HG02943 (cell line): ENCODE measurements at regions not wholly inside any gene's neighbourhood (a gene's known extent, or its start where the extent isn't known, plus 50 kb on each side); places are given as distances from the start of the nearest gene placed in this dataset.
"Not testable (repeated sequence)": the region's sequence is repeated elsewhere in the genome, so short reads cannot be mapped to it uniquely, and the experiment has no call there.

Experiments used
- ATAC-seq: cut with Tn5 transposase; IDR thresholded peaks from one replicate; pipeline ENCODE4 v1.9.1; 2021; ENCODE audit warnings: mild to moderate bottlenecking, low read depth, moderate library complexity; ENCODE audit not compliant: unreplicated experiment

- no peak for ATAC-seq
Observed at GRCh38 chr13:83167203-83167602, 715.1 kb downstream of the SLITRK1 start.

- no peak for ATAC-seq
Observed at GRCh38 chr13:83166550-83166949, 715.7 kb downstream of the SLITRK1 start.

DNA sequence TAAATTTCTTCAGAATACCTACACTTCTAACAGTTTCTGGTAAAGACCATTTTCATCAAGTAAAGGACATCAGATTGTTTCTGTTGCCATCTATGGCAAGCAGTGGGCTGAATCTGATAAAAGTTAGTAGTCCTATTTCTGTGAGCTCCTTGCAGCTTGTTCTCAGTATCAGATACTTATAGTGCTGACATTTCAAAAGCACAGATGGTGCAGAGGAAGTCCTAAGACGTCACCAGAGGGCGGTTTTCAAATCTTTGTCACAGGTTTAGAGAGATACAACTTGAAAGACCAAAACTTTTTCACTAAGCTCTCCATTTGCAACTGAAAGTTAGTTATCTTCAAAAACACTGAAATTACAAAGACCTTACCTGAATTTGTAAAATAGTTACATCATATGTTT is 719.8 kb downstream of the SLITRK1 start:
- ATAC-seq = no peak

GRCh38 chr13:83153848-83154247 is 728.4 kb downstream of the SLITRK1 start:
- ATAC-seq = no peak

DNA sequence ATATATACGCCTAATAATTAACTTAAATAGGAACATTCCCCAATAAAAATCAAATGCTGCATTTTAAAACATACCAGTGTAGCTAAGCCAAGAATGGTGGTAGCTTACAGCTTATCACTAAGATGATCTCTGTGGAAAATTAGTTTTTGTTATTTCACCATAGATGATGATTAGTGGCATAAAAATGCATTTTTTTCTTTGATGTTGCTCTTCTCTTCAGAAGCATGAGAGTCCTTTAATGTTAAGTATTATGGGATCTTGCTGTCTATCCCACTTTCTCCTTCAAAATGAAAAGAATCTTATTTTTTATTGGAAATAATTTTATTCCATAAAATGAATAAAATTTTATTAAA is 731.0 kb downstream of the SLITRK1 start:
- no peak for ATAC-seq

DNA sequence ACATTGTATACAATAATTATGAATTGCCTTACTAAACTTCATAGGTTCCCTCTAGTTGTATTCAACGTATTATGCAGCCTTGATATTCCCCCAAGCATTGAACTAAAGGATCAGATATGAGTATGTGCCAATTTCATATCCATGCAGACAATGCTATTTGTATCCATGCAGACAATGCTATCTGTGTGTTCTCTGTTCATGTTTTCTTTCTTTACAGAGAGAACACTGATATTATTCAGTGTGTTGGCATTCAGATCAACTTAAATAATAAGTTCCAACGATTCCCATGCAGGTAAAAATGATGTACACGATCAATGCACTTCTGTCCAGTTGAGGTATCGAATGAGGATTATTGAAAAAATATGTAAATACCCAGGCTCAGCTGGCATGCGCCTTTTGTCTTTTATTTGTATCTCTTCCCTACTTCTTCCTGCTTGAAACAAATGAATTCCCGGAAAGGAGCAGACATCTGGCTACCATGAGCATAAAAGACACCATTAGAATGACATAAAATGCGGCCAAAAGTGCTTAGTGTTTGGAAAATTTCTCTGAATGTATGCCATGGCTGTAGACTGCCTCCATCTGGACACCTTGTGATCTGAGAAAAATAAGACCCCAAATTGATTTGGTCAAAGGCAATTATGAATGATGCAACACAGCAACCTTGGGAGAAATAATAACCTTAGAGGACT is 731.5 kb downstream of the SLITRK1 start:
- ATAC-seq = no peak

DNA sequence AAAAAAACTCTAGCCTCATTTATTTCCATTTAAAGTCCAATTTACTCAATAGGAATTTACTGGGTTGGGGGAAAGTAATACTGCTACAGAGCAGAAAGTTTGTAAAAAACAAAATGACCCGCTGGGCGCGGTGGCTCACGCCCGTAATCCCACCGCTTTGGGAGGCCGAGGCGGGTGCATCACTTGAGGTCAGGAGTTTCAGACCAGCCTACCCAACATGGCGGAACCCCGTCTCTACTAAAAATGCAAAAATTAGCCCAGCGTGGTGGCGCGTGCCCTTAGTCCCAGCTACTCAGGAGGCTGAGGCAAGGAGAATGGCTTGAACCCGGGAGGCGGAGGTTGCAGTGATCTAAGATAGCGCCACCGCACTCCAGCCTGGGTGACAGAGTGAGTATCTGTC is 745.6 kb downstream of the SLITRK1 start:
- no peak for ATAC-seq

DNA sequence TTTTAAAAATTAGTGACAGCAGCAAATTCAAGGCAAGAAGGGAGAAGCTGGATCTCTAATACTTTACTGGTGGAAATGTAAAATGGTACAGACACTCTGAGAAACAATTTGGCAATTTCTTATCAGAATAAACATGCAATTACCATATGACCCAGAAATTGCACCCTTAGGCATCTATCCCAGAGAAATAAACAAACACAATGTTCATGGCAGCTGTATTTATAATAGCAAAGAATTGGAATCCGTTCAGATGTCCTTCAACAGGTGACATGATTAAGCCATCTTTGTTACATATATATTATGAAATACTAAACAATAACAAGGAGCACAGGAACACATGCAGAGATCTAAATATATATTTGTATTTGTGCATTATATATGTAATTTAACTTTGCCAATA is 756.5 kb downstream of the SLITRK1 start:
- no peak for ATAC-seq

DNA sequence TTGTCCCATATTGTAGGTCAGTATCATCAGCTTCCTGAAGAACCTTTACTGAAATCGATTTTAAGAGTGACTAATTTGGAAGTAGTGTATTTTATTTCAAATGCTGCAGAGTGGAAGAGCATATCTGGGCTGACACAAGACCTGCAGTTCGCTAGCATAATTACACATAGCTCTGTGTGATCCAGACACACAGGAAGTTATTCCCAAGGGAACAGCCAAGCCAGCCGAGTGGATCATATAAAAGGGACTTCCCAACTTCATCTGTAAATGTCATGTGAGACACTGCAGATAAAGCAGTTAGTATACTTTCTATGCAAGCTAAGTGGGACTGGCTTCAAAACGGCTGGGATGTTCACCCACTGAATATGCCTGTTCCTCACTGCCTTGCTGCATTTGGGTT is 760.4 kb downstream of the SLITRK1 start:
- no peak for ATAC-seq

DNA sequence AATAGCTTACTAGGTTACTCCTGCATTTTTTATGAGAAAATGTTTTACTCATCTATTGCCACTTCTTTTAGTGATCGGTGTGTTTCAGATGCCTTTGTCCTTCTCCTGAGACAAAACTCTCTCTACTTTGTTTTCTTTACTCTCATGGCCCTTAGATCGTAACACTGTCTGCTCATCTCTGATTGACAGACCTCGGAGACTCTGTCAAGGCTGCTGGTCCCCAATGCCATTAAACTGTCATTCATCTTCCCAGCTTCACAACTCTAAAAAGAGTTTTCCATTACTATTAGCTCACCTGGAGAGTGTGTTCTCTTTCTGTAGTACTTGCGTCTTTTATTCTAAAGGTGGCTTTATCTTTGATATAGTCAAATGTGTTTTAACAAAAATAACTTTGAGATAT is 765.2 kb downstream of the SLITRK1 start:
- ATAC-seq = no peak

DNA sequence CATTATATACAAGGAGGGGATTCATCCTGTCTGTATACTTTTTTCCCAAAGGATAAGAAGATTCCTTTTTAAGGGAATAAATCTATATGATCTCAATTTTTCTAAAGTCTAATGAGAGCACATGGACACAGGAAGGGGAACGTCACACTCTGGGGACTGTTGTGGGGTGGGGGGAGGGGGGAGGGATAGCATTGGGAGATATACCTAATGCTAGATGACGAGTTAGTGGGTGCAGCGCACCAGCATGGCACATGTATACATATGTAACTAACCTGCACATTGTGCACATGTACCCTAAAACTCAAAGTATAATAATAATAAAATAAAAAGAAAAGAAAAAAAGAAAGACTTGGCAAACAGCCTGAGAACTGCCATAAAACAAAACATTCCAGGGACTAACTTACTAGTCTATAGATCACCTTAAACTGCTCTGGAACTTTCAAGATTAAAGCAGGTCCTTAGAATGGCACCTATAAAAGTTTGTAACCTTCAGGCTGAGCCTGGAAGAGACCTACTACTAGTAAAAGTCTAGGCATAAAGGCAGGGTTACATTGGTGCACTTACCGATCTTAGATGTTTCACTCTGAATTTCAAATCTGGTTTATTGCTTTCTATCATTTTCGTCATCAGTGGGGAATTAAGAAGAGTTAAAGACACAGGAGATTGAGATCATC is 780.6 kb downstream of the SLITRK1 start:
- ATAC-seq = not testable (repeated sequence)

GRCh38 chr13:83100237-83100636 is 782.0 kb downstream of the SLITRK1 start:
- ATAC-seq = no peak

DNA sequence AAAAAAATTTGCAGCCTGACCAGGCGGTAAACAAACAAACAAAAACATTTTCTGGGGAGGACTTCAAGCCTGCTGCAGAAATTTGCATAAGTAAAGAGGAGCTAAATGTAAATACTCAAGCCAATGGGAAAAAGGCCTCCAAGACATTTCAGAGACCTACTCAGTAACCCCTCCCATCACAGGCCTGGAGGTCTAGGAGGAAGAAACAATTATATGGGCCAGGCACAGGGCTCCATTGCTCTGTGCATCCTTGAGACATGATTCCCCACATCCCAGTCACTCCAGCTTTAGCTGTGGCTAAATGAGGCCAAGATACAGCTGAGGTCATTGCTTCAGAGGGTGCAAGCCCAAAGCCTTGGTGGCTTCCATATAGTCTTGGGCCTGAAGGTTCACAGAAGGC is 793.4 kb downstream of the SLITRK1 start:
- ATAC-seq = no peak

- no peak for ATAC-seq
Observed at GRCh38 chr13:83086948-83087347, 795.3 kb downstream of the SLITRK1 start.

DNA sequence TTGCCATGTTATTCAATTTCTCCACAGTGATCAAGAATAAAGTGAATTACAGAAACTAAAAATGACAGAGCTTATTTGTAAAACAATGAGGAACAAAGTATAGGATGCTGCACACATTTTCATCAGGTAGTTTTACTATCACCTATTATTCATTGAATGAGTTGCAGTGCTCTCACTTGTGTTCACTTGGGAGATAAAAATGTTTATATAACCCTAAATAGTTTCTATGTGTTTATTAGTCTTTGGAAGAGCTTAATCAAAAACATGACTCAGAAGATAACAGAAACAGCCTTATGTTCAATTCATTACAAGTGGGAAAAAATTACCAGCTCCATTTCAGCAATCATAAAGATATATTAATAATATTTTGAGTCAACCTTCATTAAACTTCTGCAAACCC is 796.2 kb downstream of the SLITRK1 start:
- ATAC-seq = no peak

- ATAC-seq = no peak
Observed at GRCh38 chr13:83085186-83085900, 796.9 kb downstream of the SLITRK1 start.

DNA sequence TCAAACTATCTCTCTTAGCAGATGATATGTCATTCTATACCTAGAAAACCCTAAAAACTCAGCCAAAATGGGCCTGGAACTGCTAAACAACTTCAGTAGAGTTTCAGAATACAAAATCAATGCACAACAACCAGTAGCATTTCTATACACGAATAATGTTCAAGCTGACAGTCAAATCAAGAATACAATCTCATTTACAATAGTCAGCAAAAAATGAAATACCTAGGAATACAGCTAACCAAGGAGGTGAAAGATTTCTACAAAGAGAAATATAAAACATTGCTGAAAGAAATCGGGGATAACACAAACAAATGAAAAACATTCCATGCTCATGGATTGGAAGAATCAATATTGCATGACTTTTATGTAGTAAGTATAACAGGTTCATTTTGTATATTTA is 804.8 kb downstream of the SLITRK1 start:
- ATAC-seq = no peak

DNA sequence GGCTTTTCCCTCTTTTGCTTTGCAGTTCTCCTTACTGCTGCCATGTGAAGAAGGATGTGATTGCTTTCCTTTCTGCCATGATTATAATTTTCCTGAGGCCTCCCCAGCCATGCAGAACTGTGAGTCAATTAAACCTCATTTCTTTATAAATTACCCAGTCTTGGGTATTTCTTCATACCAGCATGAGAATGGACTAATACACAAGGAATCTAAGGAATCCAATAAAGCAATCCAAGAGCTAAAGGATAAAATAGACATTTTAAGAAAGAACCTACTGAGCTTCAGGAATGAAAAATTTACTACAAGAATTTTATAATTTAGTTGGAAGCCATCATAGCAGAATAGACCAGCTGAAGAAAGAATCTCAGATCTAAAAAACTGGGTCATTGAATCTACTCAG is 808.3 kb downstream of the SLITRK1 start:
- not testable (repeated sequence) for ATAC-seq

- no peak for ATAC-seq
Observed at GRCh38 chr13:83065108-83065507, 817.2 kb downstream of the SLITRK1 start.

DNA sequence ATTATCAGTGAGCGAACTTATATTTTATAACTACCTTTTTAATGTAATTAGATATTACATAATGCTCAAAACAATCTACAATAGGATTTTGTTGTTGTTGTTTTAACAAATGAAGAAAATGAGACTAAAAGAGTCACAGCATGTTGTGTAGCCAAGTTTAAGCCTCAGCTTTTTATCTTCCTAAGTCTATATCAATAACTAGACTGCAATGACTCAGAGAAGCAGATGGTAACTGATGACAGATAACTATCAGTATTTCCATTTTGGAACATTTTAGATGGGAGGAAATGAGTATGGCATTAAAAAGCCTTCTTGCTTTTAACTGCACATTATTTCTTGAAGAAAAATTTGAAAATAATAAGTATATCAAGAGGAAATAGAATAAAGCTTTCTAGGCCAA is 825.2 kb downstream of the SLITRK1 start:
- ATAC-seq = no peak

GRCh38 chr13:83056269-83056668 is 826.0 kb downstream of the SLITRK1 start:
- no peak for ATAC-seq

DNA sequence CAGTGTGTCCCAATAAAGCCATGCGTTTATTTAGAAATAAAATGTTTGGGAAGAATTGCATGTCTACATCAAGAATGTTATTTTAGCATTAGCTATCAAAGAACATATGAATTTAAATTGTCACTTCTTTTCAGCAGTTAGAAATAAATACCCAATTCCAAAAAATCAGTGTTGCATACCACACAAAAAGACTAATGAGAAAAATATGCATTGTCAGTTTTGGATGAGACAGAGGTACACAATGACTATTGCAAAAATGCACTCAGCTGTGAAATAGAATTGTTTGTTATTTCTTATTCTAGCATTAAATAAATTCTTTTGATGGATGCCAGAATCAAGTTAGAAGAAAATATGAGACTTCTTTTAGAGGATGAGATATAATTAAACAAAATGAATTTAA is 833.9 kb downstream of the SLITRK1 start:
- no peak for ATAC-seq
